Activated CD8-positive, alpha-beta memory T cell treated with anti-CD3 and anti-CD28 coated beads, Interleukin-2, amount 10 ng/mL, durations not matched to agents 7 days and 5 days (primary cell): ENCODE measurements at regions not wholly inside any gene's neighbourhood (a gene's known extent, or its start where the extent isn't known, plus 50 kb on each side); places are given as distances from the start of the nearest gene placed in this dataset.

ENCODE experiments used
- ATAC-seq: fragments of 150-1000 bp; cut with Tn5 transposase; one replicate; pipeline ENCODE4 v1.10.0; 2021; ENCODE audit warnings: moderate library complexity
- CTCF ChIA-PET: fragments of 350-600 bp; sonication (Branson Sonifier 250); formaldehyde crosslinking; loops from one replicate; lab custom pipeline; 2021; ENCODE audit warnings: antibody characterized with exemption; lab: Charles Lee
- DNase-seq: peaks from one replicate; pipeline ENCODE4 v3.0.0-alpha.2; 2020
- H3K27ac Mint-ChIP-seq: one replicate; pipeline ENCODE4 v1.8.0; 2021; ENCODE audit warnings: mild to moderate bottlenecking, mixed read lengths
- H3K27me3 Mint-ChIP-seq: one replicate; pipeline ENCODE4 v1.8.0; 2021; ENCODE audit warnings: mixed read lengths
- H3K36me3 Mint-ChIP-seq: one replicate; pipeline ENCODE4 v1.8.0; 2021; ENCODE audit warnings: mild to moderate bottlenecking, mixed read lengths
- H3K4me1 Mint-ChIP-seq: one replicate; pipeline ENCODE4 v1.8.0; 2021; ENCODE audit warnings: mixed read lengths
- H3K4me3 Mint-ChIP-seq: one replicate; pipeline ENCODE4 v1.8.0; 2021; ENCODE audit warnings: mild to moderate bottlenecking, moderate library complexity, mixed read lengths
- H3K9me3 Mint-ChIP-seq: one replicate; pipeline ENCODE4 v1.8.0; 2022; ENCODE audit warnings: low read depth, mixed read lengths

DNA sequence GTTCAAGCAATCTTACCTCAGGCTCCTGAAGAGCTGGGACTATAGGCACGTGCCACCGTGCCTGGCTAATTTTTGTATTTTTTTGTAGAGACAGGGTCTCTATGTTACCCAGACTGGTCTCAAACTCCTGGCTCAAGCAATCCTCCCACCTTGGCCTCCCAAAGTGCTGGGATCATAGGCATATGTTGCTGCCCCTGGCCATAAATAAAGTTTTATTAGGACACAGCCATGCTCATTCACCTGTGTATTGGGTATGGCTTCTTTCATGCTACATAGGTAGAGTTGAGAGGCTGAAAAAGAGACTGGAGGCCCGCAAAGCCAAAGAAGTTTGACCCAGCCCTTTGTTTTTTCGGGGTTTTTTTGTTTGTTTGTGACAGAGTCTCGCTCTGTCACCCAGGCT lies 61.7 kb upstream of the NCOR2 start:
- Mint-ChIP-seq H3K27ac (no peak overlapping the region), H3K4me1 (no peaks in the 10 kb centered on the region), H3K9me3 (no peaks in the 10 kb centered on the region), H3K4me3 (no peak overlapping the region), H3K27me3 (peaks cover 5% of the 10 kb centered on the region), H3K36me3 (no peaks in the 10 kb centered on the region)
- CTCF ChIA-PET, result no interaction called here
- no peak for ATAC-seq
- DNase-seq, result no peak

GRCh38 chr12:124627956-124628355 lies 60.5 kb upstream of the NCOR2 start:
- no peaks in the 10 kb centered on the region for H3K9me3 Mint-ChIP-seq
- no peak for ATAC-seq

DNA sequence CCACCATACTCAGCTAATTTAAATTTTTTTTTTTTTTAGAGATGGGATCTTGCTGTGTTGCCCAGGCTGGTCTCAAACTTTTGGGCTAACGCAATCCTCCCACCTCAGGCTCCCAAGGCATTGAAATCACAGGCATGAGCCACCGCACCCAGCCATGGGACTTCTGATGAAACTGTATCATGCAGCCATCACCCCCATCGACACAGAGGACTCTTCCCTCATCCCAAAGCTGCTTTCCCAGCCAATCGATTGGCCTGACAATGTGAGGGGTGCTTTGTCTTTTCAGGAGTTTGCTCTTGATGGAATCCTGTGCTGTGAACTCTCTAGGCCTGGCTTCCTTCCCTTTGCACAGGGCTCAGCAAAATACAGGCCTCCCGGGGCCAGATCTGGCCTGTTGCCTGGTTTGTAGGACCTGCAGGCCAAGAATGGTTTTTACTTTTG lies 59.6 kb upstream of the NCOR2 start:
- H3K36me3 Mint-ChIP-seq, result no peaks in the 10 kb centered on the region
- peaks cover 3% of the 10 kb centered on the region for H3K27me3 Mint-ChIP-seq
- H3K4me1 Mint-ChIP-seq, result no peaks in the 10 kb centered on the region
- H3K9me3 Mint-ChIP-seq, result no peaks in the 10 kb centered on the region
- CTCF ChIA-PET, result no interaction called here
- ATAC-seq, result no peak
- no peak overlapping the region for H3K27ac Mint-ChIP-seq
- no peak overlapping the region for H3K4me3 Mint-ChIP-seq
- no peak for DNase-seq

More at GRCh38 chr12:124627956-124628355, 60.5 kb upstream of the NCOR2 start:
- no peaks in the 10 kb centered on the region for H3K36me3 Mint-ChIP-seq
- H3K27ac Mint-ChIP-seq, result no peak overlapping the region
- CTCF ChIA-PET, result no interaction called here
- H3K4me3 Mint-ChIP-seq, result no peak overlapping the region
- DNase-seq, result no peak
- peaks cover 3% of the 10 kb centered on the region for H3K27me3 Mint-ChIP-seq
- H3K4me1 Mint-ChIP-seq, result no peaks in the 10 kb centered on the region

- H3K27me3 Mint-ChIP-seq, result peaks cover 3% of the 10 kb centered on the region
- H3K36me3 Mint-ChIP-seq, result no peaks in the 10 kb centered on the region
- ATAC-seq (no peak), DNase-seq (no peak)
- no peak overlapping the region for H3K4me3 Mint-ChIP-seq
- no peaks in the 10 kb centered on the region for H3K4me1 Mint-ChIP-seq
- no peaks in the 10 kb centered on the region for H3K9me3 Mint-ChIP-seq
- CTCF ChIA-PET, result no interaction called here
- no peak overlapping the region for H3K27ac Mint-ChIP-seq
These were observed 58.7 kb upstream of the NCOR2 start for GRCh38 chr12:124625867-124626675.

- Mint-ChIP-seq H3K36me3 (no peaks in the 10 kb centered on the region), H3K27me3 (peaks cover 3% of the 10 kb centered on the region), H3K4me3 (no peak overlapping the region), H3K27ac (no peak overlapping the region), H3K9me3 (no peaks in the 10 kb centered on the region), H3K4me1 (no peaks in the 10 kb centered on the region)
- DNase-seq, result no peak
- no peak for ATAC-seq
- CTCF ChIA-PET, result no interaction called here
These were observed 57.4 kb upstream of the NCOR2 start for GRCh38 chr12:124624823-124625222.

- DNase-seq (no peak), ATAC-seq (no peak)
- CTCF ChIA-PET, result no interaction called here
- Mint-ChIP-seq H3K27ac (no peak overlapping the region), H3K27me3 (peaks cover 3% of the 10 kb centered on the region), H3K36me3 (no peaks in the 10 kb centered on the region), H3K4me1 (no peaks in the 10 kb centered on the region), H3K9me3 (no peaks in the 10 kb centered on the region), H3K4me3 (no peak overlapping the region)
These were observed 56.1 kb upstream of the NCOR2 start for GRCh38 chr12:124623344-124624035.

DNA sequence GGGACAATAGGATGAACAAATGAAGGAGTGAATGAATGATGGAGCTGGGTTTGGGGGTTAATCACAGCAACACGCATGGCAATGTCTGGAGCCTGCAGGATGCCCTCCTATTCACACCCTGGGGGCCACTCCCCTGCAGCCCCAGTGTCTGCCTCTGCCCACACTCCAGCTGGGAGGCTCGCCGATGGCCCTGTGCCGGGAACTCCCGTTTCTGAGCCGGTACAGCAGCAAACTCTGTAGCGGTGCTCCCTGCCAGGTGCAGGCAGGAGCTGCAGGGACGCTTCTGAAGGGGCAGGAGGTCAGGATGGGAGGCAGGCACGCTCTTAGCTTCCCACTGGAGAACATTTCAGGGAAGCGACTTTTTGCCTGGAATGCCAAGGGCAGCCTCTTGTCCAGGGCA lies 55.4 kb upstream of the NCOR2 start:
- Mint-ChIP-seq H3K4me1 (no peaks in the 10 kb centered on the region), H3K9me3 (no peaks in the 10 kb centered on the region), H3K4me3 (no peak overlapping the region), H3K27ac (no peak overlapping the region), H3K27me3 (peaks cover 3% of the 10 kb centered on the region), H3K36me3 (no peaks in the 10 kb centered on the region)
- CTCF ChIA-PET, result no interaction called here
- ATAC-seq, result no peak
- no peak for DNase-seq

DNA sequence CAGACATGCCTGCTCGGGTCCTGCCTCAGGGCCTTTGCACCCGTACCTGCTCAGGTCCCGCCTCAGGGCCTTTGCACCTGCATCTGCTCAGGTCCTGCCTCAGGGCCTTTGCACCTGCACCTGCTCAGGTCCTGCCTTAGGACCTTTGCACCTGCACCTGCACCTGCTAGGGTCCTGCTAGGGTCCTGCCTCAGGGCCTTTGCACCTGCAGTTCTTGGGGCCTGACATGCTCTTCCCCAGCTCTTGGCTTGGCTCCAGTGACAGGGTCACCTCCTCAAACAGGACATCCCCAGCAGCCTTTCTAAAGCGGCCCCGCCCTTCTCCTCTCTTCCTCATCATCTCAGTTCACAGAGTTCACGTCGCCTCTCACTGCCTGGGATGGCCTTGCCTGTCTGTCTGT lies 54.9 kb upstream of the NCOR2 start:
- Mint-ChIP-seq H3K4me1 (no peaks in the 10 kb centered on the region), H3K27ac (no peak overlapping the region), H3K9me3 (no peaks in the 10 kb centered on the region), H3K27me3 (peaks cover 3% of the 10 kb centered on the region), H3K4me3 (no peak overlapping the region), H3K36me3 (no peaks in the 10 kb centered on the region)
- CTCF ChIA-PET, result no interaction called here
- ATAC-seq (no peak), DNase-seq (no peak)

GRCh38 chr12:124621296-124621660 lies 53.9 kb upstream of the NCOR2 start:
- ATAC-seq, result no peak
- no peaks in the 10 kb centered on the region for H3K4me1 Mint-ChIP-seq
- no peak overlapping the region for H3K27ac Mint-ChIP-seq
- DNase-seq, result no peak
- no peaks in the 10 kb centered on the region for H3K36me3 Mint-ChIP-seq
- no peaks in the 10 kb centered on the region for H3K9me3 Mint-ChIP-seq
- CTCF ChIA-PET, result no interaction called here
- peaks cover 3% of the 10 kb centered on the region for H3K27me3 Mint-ChIP-seq
- no peak overlapping the region for H3K4me3 Mint-ChIP-seq

DNA sequence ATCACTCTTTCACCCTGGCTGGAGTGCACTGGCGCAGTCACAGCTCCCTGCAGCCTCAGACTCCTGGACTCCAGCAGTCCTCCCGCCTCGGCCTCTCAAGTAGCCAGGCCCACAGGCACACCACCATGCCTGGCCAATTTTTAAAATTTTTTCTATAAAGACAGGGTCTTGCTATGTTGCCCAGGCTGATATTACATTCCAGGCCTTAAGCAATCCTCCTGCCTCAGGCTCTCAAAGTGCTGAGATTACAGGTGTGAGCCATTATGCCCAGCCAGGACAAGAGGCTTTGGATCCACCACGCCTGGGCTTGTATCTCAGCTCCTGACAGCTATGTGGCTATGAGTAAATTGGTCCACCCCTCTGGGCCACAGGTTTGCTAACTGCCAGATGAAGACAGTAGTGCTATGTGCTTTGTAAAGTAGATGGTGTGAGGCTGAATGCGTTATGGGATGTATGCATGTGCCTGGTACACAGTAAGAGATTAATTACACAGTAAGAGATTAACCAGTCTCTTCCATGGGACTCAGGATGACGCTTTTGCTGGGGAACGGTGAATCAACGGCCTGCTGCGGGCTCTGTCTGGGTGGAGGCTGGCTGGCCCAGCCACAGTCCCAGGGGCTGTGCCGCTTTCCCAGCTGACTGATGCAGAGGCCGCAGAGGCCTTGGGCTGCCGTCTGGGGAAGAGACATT lies 53.3 kb upstream of the NCOR2 start:
- no peaks in the 10 kb centered on the region for H3K4me1 Mint-ChIP-seq
- H3K9me3 Mint-ChIP-seq, result no peaks in the 10 kb centered on the region
- ATAC-seq, result no peak
- H3K36me3 Mint-ChIP-seq, result no peaks in the 10 kb centered on the region
- peaks cover 3% of the 10 kb centered on the region for H3K27me3 Mint-ChIP-seq
- no peak overlapping the region for H3K27ac Mint-ChIP-seq
- CTCF ChIA-PET, result interaction anchor here (0.5 kb wide), 1 partner anchor 281 kb away, joined by 3 read pairs; no protein-coding TSS in a partner anchor
- H3K4me3 Mint-ChIP-seq, result no peak overlapping the region
- no peak for DNase-seq

DNA sequence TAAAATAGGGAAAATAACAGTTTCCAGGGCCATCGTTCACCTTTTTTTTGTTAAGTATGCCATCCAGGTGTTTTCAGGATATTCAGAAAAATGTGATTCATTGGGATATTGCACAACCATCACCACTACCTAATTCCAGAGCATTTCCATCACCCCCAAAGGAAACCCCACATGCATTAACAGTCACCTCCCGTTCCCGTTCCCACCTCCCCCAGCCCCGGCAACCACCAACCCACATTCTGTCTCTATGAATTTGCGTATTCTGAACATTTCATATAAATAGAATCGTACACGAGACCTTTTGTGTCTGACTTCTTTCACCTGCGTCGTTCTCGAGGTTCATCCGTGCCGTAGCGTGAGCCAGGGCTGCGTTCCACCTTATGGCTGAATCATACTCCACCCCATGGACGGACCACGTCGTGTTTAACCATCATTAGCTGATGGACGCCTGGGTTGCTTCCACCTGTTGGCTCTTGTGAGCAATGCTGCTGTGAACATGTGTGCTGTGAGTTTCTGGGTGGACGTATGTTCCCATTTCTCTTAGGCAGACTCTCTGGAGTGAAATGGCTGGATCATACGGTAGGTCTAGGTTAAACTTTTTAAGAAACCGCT lies 51.0 kb upstream of the NCOR2 start:
- CTCF ChIA-PET, result no interaction called here
- H3K27ac Mint-ChIP-seq, result no peak overlapping the region
- H3K4me3 Mint-ChIP-seq, result no peak overlapping the region
- no peaks in the 10 kb centered on the region for H3K9me3 Mint-ChIP-seq
- no peaks in the 10 kb centered on the region for H3K4me1 Mint-ChIP-seq
- no peak for ATAC-seq
- DNase-seq, result no peak
- peaks cover 3% of the 10 kb centered on the region for H3K27me3 Mint-ChIP-seq
- H3K36me3 Mint-ChIP-seq, result no peaks in the 10 kb centered on the region

- Mint-ChIP-seq H3K4me3 (no peak overlapping the region), H3K27ac (no peak overlapping the region), H3K9me3 (no peaks in the 10 kb centered on the region), H3K4me1 (no peaks in the 10 kb centered on the region), H3K27me3 (peaks cover 3% of the 10 kb centered on the region), H3K36me3 (no peaks in the 10 kb centered on the region)
- no peak for DNase-seq
- ATAC-seq, result no peak
- CTCF ChIA-PET, result no interaction called here
These were observed 50.2 kb upstream of the NCOR2 start for GRCh38 chr12:124617615-124618014.
